8988T (cell line): ENCODE measurements at regions not wholly inside any gene's neighbourhood (a gene's known extent, or its start where the extent isn't known, plus 50 kb on each side); places are given as distances from the start of the nearest gene placed in this dataset.
"Not testable (repeated sequence)": the region's sequence is repeated elsewhere in the genome, so short reads cannot be mapped to it uniquely, and the experiment has no call there.

Experiments
- DNase-seq: peaks from one replicate; pipeline ENCODE4 v3.0.0; 2011

DNA sequence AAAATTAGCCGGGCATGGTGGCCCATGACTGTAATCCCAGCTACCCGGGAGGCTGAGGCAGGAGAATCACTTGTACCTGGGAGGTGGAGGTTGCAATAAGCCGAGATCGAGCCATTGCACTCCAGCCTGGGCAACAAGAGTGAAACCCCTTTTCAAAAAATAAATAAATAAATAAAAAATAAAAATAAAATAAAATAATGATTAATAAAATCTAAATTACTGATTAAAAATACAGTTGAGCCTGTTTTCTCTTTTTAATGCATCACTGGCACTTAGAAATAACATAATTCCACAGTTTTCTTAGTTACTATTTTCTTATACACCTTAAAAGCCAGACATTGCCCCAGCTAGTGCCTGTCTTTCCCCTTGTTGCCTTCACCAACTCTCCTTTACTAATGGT lies 922.8 kb upstream of the GJE1 start:
- DNase-seq, result no peak

DNA sequence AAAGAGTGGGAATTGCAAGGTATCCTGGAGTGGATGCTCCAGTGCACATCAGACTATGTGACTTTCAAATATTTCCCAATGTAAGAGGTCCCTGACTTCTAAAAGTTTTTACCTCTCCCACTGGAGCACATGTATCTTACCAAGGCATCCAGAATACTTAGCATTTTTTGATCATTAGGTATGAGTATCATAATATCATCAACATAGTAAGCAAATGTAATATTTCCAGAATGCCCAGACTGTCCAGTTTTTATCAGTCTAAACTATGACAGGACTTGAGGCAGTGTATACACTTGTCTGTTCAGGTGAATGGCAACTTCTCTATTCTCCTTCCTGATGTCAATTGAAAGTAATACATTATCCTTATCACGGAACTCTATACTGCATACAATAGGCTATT lies 924.6 kb upstream of the GJE1 start:
- no peak for DNase-seq

GRCh38 chr6:141203902-141204575 lies 928.7 kb upstream of the GJE1 start:
- DNase-seq, result no peak

- DNase-seq, result no peak
Measured at GRCh38 chr6:141202626-141203025, 930.1 kb upstream of the GJE1 start.

DNA sequence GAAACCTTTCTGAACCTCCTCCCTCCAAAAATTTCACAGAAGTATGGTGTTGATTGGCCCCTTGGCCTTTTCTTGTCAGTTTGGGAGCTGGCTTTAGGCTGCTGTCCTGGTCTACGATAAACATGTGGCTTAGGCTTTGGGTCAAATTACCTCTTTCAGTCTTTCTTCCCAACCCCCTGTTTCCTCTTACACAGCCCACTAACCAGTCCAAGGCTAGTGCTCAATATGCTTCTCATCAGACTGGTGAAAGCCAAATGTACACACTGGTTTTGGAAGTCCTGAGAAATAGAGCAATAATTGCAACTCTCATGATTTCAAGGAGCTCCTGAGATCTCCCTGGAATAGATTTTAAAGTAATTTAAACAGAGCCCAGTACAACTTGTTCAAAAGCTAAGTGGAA lies 933.7 kb upstream of the GJE1 start:
- no peak for DNase-seq

DNA sequence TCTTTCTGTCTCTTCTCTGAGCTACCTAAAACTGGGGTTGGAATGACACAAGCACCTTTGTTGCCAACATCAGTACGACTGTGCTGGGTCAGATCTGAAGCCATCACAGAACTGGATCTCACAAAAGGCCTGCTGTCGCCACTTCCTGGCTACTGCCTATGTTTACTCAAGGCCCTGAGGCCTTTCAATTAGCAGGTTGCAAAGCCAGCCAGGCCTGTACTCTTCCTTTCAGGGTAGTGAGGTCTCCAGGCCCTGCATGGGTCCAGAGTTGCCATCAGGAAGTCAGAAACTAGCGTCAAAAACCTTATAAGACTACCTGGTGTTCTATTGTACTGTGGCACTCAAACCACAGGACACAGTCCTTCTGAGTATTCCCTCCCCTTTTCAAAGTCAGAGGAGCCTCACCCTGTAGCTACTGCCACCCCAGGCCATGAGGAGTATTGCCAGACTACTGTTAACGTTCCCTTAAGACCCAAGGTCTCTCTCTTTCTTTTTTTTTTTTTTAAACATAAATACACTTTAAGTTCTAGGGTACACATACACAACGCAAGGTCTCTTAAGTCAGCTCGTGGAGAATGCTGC lies 937.4 kb upstream of the GJE1 start:
- DNase-seq, result no peak

- no peak for DNase-seq
Measured at GRCh38 chr6:141183368-141183767, 949.4 kb upstream of the GJE1 start.

- DNase-seq, result not testable (repeated sequence)
Measured at GRCh38 chr6:141175458-141175857, 957.3 kb upstream of the GJE1 start.

DNA sequence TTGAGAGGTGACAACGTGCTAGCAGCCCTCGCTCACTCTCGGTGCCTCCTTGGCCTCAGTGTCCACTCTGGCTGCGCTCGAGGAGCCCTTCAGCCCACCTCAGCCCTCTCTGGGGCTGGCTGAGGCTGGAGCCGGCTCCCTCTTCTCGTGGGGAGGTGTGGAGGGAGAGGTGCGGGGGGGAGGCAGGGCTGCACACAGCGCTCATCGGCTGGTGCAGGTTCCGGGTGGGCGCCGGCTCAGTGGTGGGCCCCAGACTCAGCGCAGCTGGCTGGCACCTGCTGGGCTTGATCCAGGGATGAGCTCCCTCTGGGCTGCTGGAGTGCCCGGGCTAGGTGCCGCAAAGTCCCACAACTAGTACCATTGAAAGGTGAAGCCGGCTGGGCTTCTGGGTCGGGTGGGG lies 957.8 kb upstream of the GJE1 start:
- DNase-seq, result no peak

DNA sequence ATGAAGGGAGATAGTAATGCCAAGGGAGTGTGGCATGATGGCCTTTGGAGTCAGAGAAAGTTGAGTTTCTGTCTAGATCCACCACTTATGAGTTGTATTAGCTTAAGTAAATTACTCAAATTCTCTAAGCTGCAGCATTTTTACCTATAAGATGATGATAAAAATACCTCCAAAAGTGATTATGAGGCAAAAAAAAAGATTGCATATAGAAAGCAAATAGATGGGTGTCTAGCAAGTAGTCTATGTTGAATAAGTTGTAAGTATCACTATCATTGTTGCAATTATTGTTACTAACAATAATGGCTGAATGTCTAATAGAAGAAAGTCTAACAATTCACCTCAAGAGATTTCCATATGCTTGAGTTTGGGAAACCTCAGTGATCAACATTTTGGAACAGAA lies 959.2 kb upstream of the GJE1 start:
- no peak for DNase-seq

DNA sequence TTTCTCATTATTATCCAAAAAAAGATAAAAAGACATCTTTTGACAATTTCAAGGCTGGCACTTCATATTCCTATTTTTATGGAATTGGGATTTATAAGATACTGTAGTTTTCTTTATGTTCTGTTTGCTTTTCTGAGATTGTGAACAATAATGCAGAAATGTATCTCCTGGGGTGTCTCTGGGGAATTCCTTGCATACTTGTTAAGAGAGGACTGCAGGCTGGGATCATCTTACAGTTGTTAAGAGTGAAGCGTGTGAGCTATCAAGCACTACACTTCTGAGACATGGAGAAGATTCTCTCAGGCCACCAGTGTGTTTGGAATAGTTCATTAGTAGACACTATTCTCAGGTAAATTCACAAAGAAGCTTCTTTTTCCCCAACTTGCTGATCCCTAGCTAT lies 963.3 kb upstream of the GJE1 start:
- DNase-seq, result no peak

DNA sequence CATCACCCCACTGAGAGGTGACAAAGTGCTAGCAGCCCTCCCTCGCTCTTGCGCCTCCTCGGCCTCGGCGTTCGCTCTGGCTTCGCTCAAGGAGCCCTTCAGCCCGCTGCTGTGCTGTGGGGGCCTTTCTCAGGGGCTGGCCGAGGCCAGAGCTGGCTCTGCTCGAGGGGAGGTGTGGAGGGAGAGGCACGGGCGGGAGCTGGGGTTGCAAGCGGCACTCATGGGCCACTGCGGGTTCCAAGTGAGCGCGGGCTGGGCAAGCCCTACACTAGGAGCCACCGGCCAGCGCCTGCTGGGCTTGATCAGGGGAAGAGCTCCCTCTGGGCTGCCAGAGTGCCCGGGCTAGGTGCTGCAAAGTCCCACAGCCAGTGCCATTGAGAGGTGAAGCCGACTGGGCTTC lies 964.8 kb upstream of the GJE1 start:
- no peak for DNase-seq

GRCh38 chr6:141165002-141165665 lies 967.6 kb upstream of the GJE1 start:
- no peak for DNase-seq

GRCh38 chr6:141164042-141164743 lies 968.5 kb upstream of the GJE1 start:
- DNase-seq, result no peak

GRCh38 chr6:141163107-141163506 lies 969.6 kb upstream of the GJE1 start:
- DNase-seq, result no peak

DNA sequence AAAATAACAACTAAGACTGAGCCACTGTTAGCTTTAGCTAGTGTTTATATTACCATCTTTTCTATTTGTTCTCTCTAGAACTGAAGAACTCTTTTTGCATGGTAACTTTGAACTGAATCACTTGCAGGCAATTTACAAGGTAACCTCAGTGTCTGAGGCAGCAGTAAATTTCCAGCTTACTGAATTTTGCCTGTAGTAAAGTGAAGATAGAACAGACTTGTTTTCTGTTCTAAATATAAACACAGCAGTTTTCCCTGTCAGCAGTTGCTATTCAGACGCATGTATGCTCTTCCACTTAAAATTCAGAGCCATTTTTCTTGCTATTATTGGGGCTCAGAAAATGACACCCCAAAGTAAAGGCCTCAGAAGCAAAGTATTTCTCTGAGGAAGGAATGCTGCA lies 974.0 kb upstream of the GJE1 start:
- DNase-seq, result no peak

- DNase-seq, result no peak
Measured at GRCh38 chr6:141153563-141153962, 979.2 kb upstream of the GJE1 start.

- DNase-seq, result no peak
Measured at GRCh38 chr6:141152951-141153350, 979.8 kb upstream of the GJE1 start.

DNA sequence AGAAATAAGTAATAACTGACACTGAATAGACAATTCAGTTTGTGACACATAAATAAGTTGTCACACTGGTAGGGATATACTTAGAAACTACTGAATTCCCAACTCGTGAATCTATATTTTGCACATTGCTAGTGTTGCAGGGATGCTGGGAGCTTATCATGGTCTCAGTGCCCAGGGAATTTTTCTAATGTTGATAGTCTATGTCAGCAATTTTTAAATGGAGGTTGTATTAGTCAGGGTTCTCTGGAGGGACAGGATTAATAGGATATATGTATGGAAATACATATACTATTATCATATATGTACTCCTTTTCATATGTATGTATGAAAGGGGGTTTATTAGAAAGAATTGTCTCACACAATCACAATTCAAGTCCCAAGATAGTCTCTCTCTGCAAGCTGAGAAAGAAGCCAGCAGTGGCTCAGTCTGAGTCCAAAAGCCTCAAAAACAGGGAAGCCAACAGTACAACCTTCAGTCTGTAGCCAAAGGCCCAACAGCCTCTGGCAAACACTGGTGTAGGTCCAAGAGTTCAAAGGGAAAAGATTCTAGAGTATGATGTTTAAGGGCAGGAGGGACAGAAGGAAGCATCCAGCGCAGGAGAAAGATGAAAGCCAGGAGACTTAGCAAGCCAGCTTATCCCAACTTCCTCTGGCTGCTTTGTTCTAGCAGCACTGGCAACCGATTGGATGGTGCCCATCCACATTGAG lies 980.9 kb upstream of the GJE1 start:
- DNase-seq, result no peak

DNA sequence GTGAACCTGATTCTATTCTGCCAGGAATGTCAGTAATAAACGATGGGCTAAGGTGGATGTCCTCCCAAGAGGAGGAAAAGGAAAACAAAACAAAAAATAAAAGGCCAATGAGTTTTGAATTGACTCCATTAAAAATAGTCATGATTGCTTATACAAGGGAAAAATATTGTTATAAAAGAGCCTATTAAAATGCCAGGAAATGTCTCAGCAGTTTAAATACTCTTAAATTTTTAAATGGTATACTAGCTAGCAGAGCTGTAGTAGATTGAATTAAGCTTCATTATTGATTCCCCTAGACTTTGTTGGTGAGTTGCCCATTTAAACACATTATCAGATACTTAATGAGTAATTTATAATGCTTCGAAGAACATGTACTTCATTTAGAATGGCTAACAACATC lies 990.9 kb upstream of the GJE1 start:
- no peak for DNase-seq

GRCh38 chr6:141140905-141141304 lies 991.8 kb upstream of the GJE1 start:
- no peak for DNase-seq

- DNase-seq, result no peak
Measured at GRCh38 chr6:141139461-141139860, 993.3 kb upstream of the GJE1 start.

DNA sequence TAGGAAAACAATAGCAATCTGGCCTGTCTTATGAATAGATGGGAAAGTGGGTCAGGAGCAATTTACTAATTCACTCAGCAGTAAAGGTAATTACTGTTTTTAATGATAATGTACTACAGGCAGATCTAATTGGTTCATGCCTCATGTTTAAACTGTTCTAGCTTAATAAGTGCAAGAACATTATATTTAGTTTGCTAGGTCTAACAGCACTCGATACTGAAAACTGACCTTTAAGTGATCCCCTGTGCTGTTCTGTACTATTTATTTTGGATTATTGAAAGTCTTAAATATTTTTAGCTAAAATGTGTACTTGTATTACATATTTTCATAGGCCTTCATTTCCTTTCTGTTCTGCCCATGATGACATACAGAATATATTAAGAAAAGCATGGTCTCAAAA lies 998.0 kb upstream of the GJE1 start:
- DNase-seq, result no peak
